PFSK-1 (cell line): ENCODE measurements at regions not wholly inside any gene's neighbourhood (a gene's known extent, or its start where the extent isn't known, plus 50 kb on each side); places are given as distances from the start of the nearest gene placed in this dataset.

Experiments
- FOXP2 ChIP-seq: optimal IDR thresholded peaks from 2 replicates; pipeline ENCODE3; 2011; ENCODE audit warnings: borderline replicate concordance, control low read depth, inconsistent platforms; ENCODE audit not compliant: insufficient read depth; ENCODE audit errors: extremely low read length, extremely low read depth
- POLR2AphosphoS5 ChIP-seq: IDR thresholded peaks from 2 replicates; pipeline ENCODE4 v1.6.1; 2012; ENCODE audit warnings: low read depth, mild to moderate bottlenecking, control low read depth, low read length, moderate library complexity
- REST ChIP-seq, 2 experiments: IDR thresholded peaks; 2 replicates each; pipeline versions ENCODE4 v1.6.1 to v1.8.0; 2011 to 2012; ENCODE audit warnings: low read depth in 2 of 2, low read length in 2 of 2, control low read depth in 1 of 2, inconsistent platforms in 1 of 2, mild to moderate bottlenecking in 1 of 2, moderate library complexity in 1 of 2; ENCODE audit not compliant: insufficient read depth in 1 of 2
- SIN3A ChIP-seq: IDR thresholded peaks from 2 replicates; pipeline ENCODE4 v1.6.1; 2012; ENCODE audit warnings: mild to moderate bottlenecking, low read length, moderate library complexity, borderline replicate concordance; ENCODE audit not compliant: insufficient read depth
- TAF1 ChIP-seq: IDR thresholded peaks from 2 replicates; pipeline ENCODE4 v1.6.1; 2012; ENCODE audit warnings: low read length, control low read depth, borderline replicate concordance; ENCODE audit not compliant: insufficient read depth

- TF ChIP-seq REST (IDR thresholded peaks at IDR 0.05; ENCODE audit: insufficient read depth in 1 of 2, low read depth in 2 of 2, low read length in 2 of 2) (no peak), TAF1 (no peak), SIN3A (no peak), FOXP2 (no peak), POLR2AphosphoS5 (no peak)
Observed at GRCh38 chr1:244273845-244274619, 177.7 kb downstream of the ADSS2 start.

DNA sequence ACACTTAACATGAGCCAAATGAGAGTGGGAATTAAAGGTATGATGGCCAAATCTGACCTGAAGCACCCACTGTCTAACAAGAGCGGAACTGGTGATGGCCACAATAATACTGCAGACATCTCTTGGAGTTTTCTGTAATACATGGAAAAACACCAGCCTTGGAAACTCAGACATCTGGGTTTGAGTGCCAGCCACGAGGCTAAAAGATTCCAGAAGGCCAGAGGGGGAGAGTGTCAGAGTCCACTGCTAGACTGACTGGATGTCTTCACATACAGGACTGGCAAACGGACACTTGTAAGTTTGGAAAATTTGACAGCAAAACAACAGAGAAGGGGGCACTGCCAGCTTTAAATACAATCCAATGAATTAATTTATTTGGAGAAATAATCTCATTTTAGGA is 175.1 kb downstream of the ADSS2 start:
- no peak for TF ChIP-seq TAF1
- TF ChIP-seq FOXP2: no peak
- no peak for TF ChIP-seq REST (IDR thresholded peaks at IDR 0.05; ENCODE audit: insufficient read depth in 1 of 2, low read depth in 2 of 2, low read length in 2 of 2)
- no peak for TF ChIP-seq POLR2AphosphoS5
- no peak for TF ChIP-seq SIN3A

DNA sequence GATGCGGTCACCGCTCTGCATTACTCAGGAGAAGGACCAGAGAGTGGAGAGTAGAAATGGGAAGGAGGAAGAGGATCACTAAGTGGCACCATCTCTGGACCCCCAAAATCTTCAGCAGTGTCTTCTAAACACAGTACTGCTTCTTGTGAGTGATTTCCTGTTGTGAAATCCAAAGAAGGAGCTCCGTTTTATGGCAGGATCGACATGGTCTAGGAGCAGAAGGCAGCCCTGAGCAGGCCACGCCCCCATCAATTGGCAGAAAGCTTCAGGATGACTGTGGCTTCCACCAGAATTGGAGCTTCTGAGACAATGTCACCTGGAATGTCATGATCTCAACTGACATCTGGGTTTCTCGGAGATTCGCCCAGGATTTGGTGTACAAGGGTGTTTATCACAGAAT is 171.5 kb downstream of the ADSS2 start:
- TF ChIP-seq FOXP2 (no peak), SIN3A (no peak), POLR2AphosphoS5 (no peak), TAF1 (no peak), REST (IDR thresholded peaks at IDR 0.05; ENCODE audit: insufficient read depth in 1 of 2, low read depth in 2 of 2, low read length in 2 of 2) (no peak)

DNA sequence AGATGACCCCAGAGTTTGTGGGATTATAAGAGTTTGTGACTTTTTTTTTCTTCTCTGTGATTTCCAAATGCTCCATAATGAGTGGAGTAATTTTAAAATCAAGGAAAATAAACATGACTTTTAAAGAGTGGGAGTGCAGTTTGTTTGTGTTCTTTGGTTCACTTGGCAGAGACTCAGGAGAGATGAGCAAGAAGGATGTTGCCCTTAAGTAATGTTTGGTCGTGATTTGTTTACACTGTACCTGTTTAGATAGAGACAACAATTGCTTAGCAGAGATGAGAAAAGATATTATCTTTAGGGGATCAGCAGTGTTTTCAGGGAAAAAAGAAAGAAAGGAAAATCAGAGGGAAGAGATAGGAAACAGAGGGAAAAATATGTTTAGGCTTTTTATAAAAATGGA is 170.8 kb downstream of the ADSS2 start:
- TF ChIP-seq SIN3A: no peak
- peak; percentile 21; the same call in 1 of the 2 replicates for TF ChIP-seq TAF1

DNA sequence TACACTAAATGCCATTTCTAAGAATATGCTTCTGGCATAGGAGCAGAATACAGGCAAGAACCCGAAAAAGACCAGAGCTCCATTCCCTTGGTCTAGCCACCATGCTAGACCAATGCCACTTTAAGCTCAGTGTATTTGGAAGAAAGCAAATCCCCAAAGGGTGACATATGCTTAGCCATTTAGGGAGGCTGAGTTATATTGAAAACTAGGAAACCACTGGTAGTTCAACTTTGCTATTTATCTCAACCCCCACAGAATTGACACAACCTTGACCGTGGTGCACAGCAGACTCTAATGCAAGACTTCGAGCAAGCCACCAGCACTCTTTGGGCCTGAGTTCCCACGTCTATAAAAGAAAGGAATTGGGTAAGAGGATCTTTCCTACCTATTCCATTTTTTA is 167.9 kb downstream of the ADSS2 start:
- TF ChIP-seq TAF1 (no peak), REST (IDR thresholded peaks at IDR 0.05; ENCODE audit: insufficient read depth in 1 of 2, low read depth in 2 of 2, low read length in 2 of 2) (no peak), POLR2AphosphoS5 (no peak), SIN3A (no peak), FOXP2 (no peak)
